ENCODE measurements at regions not wholly inside any gene's neighbourhood (a gene's known extent, or its start where the extent isn't known, plus 50 kb on each side); places are given as distances from the start of the nearest gene placed in this dataset.
"Not testable (repeated sequence)": the region's sequence is repeated elsewhere in the genome, so short reads cannot be mapped to it uniquely, and the experiment has no call there.

DNA sequence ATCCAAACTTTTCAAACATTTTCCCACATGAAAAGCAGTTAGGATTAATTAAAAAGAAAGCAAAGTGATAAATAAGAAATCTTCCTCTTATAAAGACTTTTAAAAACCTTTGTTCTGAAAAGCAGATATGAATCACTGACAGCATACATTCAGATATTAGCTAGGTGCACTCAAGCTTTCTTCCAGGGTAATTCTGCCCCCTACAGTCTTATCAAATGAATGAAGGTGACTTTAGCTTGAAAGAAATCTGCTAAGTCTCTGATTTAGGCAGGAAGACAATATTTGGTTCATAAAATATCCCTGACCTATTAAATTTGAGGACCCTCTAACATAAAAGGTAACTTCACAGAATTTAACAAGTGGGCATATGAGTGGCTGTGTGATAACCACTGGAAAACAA, 209.1 kb upstream of the FAM47A start:
- Histone ChIP-seq H3K27ac (ENCODE audit: low read depth in 1 of 3, low read length in 2 of 3) (no peak overlapping the region), H3K4me1 (ENCODE audit: control insufficient read depth in 3 of 3, insufficient read depth in 2 of 3, low read depth in 1 of 3, low read length in 2 of 3) (no peaks in the 10 kb centered on the region), H3K36me3 (ENCODE audit: control insufficient read depth in 3 of 3, insufficient read depth in 2 of 3, low read depth in 1 of 3, low read length in 3 of 3) (no peaks in the 10 kb centered on the region), H3K9me3 (ENCODE audit: control insufficient read depth in 2 of 2, insufficient read depth in 1 of 2, low read depth in 1 of 2, low read length in 1 of 2) (no peaks in the 10 kb centered on the region), H3K4me3 (ENCODE audit: low read depth in 1 of 3, low read length in 3 of 3) (no peak overlapping the region), H3K27me3 (ENCODE audit: control insufficient read depth in 3 of 3, insufficient read depth in 3 of 3, low read length in 3 of 3) (no peaks in the 10 kb centered on the region)
- FAIRE-seq (no peak), DNase-seq (no peak)

DNA sequence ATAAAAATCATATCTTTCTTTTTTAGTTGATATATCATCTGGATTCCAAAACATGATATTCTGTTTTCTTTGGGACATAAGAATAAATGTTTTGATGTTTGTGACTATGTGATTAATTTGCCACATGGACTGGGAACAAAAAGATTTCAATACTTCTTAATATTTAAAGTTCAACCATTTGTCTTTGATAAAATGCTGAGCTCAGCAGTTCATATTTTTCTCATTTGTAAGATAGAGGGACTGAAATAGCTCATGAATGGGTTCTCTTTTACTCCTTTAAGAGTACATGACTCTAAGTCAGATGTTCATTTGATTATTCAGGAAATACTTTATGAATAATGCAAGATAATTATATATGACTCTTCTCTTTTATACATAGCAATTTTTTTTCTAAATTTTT, 205.9 kb upstream of the FAM47A start:
- FAIRE-seq (no peak), DNase-seq (no peak)
- H3K9me3 ChIP-seq (ENCODE audit: control insufficient read depth in 2 of 2, insufficient read depth in 1 of 2, low read depth in 1 of 2, low read length in 1 of 2) = no peaks in the 10 kb centered on the region
- H3K4me3 ChIP-seq (ENCODE audit: low read depth in 1 of 3, low read length in 3 of 3) = no peak overlapping the region
- H3K27me3 ChIP-seq (ENCODE audit: control insufficient read depth in 3 of 3, insufficient read depth in 3 of 3, low read length in 3 of 3) = no peaks in the 10 kb centered on the region
- H3K4me1 ChIP-seq (ENCODE audit: control insufficient read depth in 3 of 3, insufficient read depth in 2 of 3, low read depth in 1 of 3, low read length in 2 of 3) = no peaks in the 10 kb centered on the region
- no peaks in the 10 kb centered on the region for H3K36me3 ChIP-seq (ENCODE audit: control insufficient read depth in 3 of 3, insufficient read depth in 2 of 3, low read depth in 1 of 3, low read length in 3 of 3)
- no peak overlapping the region for H3K27ac ChIP-seq (ENCODE audit: low read depth in 1 of 3, low read length in 2 of 3)

DNA sequence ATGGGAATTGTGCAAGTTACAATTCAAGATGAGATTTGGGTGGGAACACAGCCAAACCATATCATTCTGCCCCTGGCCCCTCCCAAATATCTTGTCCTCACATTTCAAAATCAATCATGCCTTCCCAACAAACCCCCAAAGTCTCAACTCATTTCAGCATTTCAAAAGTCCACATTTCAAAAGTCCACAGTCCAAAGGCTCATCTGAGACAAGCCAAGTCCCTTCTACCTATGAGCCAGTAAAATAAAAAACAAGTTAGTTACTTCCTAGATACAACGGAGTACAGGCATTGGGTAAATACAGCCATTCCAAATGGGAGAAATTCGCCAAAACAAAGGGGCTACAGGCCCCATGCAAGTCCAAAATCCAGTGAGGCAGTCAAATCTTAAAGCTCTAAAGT, 203.3 kb upstream of the FAM47A start:
- H3K36me3 ChIP-seq (ENCODE audit: control insufficient read depth in 3 of 3, insufficient read depth in 2 of 3, low read depth in 1 of 3, low read length in 3 of 3); H3K27ac ChIP-seq (ENCODE audit: low read depth in 1 of 3, low read length in 2 of 3); H3K4me1 ChIP-seq (ENCODE audit: control insufficient read depth in 3 of 3, insufficient read depth in 2 of 3, low read depth in 1 of 3, low read length in 2 of 3); H3K9me3 ChIP-seq (ENCODE audit: control insufficient read depth in 2 of 2, insufficient read depth in 1 of 2, low read depth in 1 of 2, low read length in 1 of 2); H3K4me3 ChIP-seq (ENCODE audit: low read depth in 1 of 3, low read length in 3 of 3); H3K27me3 ChIP-seq (ENCODE audit: control insufficient read depth in 3 of 3, insufficient read depth in 3 of 3, low read length in 3 of 3); DNase-seq; FAIRE-seq: not testable (repeated sequence)
- 54 to 73% (median 59%) methylated on average over 2 of the region's 2 CpGs for WGBS, 3 donors

DNA sequence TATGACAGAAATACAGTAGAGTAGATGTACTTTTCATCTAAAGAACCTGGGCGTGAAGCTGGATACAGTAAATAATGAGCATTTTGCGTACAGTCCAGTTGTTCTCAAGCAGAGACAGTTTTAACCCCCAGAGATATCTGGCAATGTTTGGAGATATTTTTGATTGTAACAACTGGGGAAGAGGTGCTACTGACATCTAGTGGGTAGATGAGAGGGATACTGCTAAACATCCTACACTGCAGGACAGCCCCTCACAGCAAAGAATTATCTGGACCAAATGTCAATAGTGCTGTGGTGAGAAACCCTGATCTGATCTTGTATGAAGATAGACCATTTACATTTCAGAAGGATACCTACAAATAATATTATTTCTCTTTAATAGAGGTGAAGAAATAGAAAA, 200.2 kb upstream of the FAM47A start:
- Histone ChIP-seq H3K27me3 (ENCODE audit: control insufficient read depth in 3 of 3, insufficient read depth in 3 of 3, low read length in 3 of 3) (no peaks in the 10 kb centered on the region), H3K27ac (ENCODE audit: low read depth in 1 of 3, low read length in 2 of 3) (no peak overlapping the region), H3K9me3 (ENCODE audit: control insufficient read depth in 2 of 2, insufficient read depth in 1 of 2, low read depth in 1 of 2, low read length in 1 of 2) (no peaks in the 10 kb centered on the region), H3K4me1 (ENCODE audit: control insufficient read depth in 3 of 3, insufficient read depth in 2 of 3, low read depth in 1 of 3, low read length in 2 of 3) (no peaks in the 10 kb centered on the region), H3K36me3 (ENCODE audit: control insufficient read depth in 3 of 3, insufficient read depth in 2 of 3, low read depth in 1 of 3, low read length in 3 of 3) (no peaks in the 10 kb centered on the region), H3K4me3 (ENCODE audit: low read depth in 1 of 3, low read length in 3 of 3) (no peak overlapping the region)
- DNase-seq (no peak), FAIRE-seq (no peak)
- WGBS, 3 donors = 52 to 72% (median 60%) methylated on average over 2 of the region's 2 CpGs

DNA sequence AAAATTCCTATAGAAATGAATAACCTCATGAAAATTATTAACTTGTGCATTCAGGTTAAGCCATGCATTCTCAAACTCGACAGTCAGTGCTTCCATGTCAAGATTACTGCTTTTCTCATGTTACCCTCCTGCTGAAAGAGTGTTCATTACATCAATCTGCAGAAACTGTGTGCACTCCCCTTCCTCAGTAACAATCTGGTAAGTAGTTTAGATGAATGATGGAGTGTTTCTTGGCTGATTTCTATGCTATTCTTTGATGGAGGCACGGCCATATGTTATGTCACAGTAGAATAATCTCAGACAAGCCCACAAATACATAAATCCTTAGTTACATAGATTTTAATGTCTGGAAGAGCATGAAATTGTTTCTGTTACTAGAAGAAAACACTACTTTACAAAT, 193.3 kb upstream of the FAM47A start:
- H3K27me3 ChIP-seq (ENCODE audit: control insufficient read depth in 3 of 3, insufficient read depth in 3 of 3, low read length in 3 of 3) = no peaks in the 10 kb centered on the region
- no peak for DNase-seq
- WGBS, 3 donors = 29 to 58% (median 51%) methylated on average over 2 of the region's 2 CpGs
- no peak overlapping the region for H3K27ac ChIP-seq (ENCODE audit: low read depth in 1 of 3, low read length in 2 of 3)
- no peaks in the 10 kb centered on the region for H3K36me3 ChIP-seq (ENCODE audit: control insufficient read depth in 3 of 3, insufficient read depth in 2 of 3, low read depth in 1 of 3, low read length in 3 of 3)
- no peak overlapping the region for H3K4me3 ChIP-seq (ENCODE audit: low read depth in 1 of 3, low read length in 3 of 3)
- H3K9me3 ChIP-seq (ENCODE audit: control insufficient read depth in 2 of 2, insufficient read depth in 1 of 2, low read depth in 1 of 2, low read length in 1 of 2) = no peaks in the 10 kb centered on the region
- H3K4me1 ChIP-seq (ENCODE audit: control insufficient read depth in 3 of 3, insufficient read depth in 2 of 3, low read depth in 1 of 3, low read length in 2 of 3) = no peaks in the 10 kb centered on the region
- FAIRE-seq = no peak

DNA sequence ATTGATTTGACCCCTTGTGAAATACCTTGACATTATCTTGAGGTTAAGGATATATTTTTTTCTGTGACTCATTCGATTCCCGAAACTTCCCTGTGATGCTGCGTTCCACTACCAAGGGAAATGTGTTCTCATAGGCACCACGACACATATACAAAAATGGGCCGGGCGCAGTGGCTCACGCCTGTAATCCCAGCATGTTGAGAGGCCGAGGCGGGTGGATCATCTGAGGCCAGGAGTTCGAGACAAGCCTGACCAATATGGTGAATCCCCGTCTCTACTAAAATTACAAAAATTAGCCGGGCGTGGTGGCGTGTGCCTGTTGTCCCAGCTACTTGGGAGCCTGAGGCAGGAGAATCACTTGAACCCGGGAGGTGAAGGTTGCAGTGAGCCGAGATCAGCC, 188.3 kb upstream of the FAM47A start:
- H3K4me1 ChIP-seq (ENCODE audit: control insufficient read depth in 3 of 3, insufficient read depth in 2 of 3, low read depth in 1 of 3, low read length in 2 of 3); H3K4me3 ChIP-seq (ENCODE audit: low read depth in 1 of 3, low read length in 3 of 3); H3K36me3 ChIP-seq (ENCODE audit: control insufficient read depth in 3 of 3, insufficient read depth in 2 of 3, low read depth in 1 of 3, low read length in 3 of 3); H3K27me3 ChIP-seq (ENCODE audit: control insufficient read depth in 3 of 3, insufficient read depth in 3 of 3, low read length in 3 of 3); H3K9me3 ChIP-seq (ENCODE audit: control insufficient read depth in 2 of 2, insufficient read depth in 1 of 2, low read depth in 1 of 2, low read length in 1 of 2); FAIRE-seq; DNase-seq; H3K27ac ChIP-seq (ENCODE audit: low read depth in 1 of 3, low read length in 2 of 3): not testable (repeated sequence)
- WGBS, 3 donors = 87 to 89% (median 88%) methylated on average over 16 of the region's 16 CpGs

DNA sequence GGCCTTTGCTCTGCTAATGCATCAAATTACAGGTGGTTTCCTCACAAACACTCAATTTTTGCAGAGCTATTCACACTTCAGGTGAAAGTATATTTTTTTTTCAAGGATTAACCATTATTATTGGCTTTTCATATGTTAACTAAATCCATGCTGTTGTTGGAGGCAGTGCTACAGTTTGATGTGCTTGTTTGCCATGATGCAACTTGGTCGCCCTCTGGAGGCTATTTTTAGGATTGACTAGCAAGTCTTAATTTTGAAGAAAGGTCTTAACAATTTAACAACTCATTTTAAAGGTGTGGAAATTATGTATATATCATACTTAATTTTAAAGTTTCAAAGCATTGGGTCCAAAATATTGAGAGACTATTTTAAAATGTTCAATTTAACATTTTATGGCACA, 168.8 kb upstream of the FAM47A start:
- no peaks in the 10 kb centered on the region for H3K36me3 ChIP-seq (ENCODE audit: control insufficient read depth in 3 of 3, insufficient read depth in 2 of 3, low read depth in 1 of 3, low read length in 3 of 3)
- DNase-seq (peak; percentile 0 to 28), FAIRE-seq (no peak)
- no peaks in the 10 kb centered on the region for H3K9me3 ChIP-seq (ENCODE audit: control insufficient read depth in 2 of 2, insufficient read depth in 1 of 2, low read depth in 1 of 2, low read length in 1 of 2)
- no peaks in the 10 kb centered on the region for H3K27me3 ChIP-seq (ENCODE audit: control insufficient read depth in 3 of 3, insufficient read depth in 3 of 3, low read length in 3 of 3)
- H3K4me1 ChIP-seq (ENCODE audit: control insufficient read depth in 3 of 3, insufficient read depth in 2 of 3, low read depth in 1 of 3, low read length in 2 of 3) = no peaks in the 10 kb centered on the region
- H3K27ac ChIP-seq (ENCODE audit: low read depth in 1 of 3, low read length in 2 of 3) = no peak overlapping the region
- 0 to 8% (median 3%) methylated on average over 1 of the region's 1 CpG for WGBS, 3 donors
- no peak overlapping the region for H3K4me3 ChIP-seq (ENCODE audit: low read depth in 1 of 3, low read length in 3 of 3)

DNA sequence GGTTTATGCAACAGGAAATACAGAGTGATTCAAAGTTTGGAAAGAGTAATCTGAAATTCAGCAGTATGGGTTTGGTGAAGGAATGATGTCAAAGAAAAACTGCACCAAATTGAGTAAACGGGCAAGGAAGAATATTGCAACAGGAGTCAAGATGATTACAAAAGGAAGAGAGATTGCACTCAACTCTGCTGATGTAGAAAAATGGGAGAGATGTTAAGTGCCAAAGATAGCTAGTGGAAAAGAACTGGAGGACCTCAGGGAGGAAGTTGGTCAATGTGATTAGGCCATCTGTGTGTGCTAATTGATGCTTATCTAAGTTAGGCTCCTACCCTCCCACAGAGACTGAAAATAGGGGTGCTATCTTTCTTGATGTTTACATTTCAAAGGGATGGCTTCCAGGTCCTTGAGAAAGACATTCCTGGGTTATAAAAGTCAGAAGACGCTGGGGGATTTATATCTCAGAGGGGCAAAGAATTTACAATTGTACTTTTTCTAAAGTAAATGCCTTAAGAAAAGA, 167.4 kb upstream of the FAM47A start:
- WGBS, 3 donors = 37 to 57% (median 44%) methylated on average over 2 of the region's 2 CpGs
- H3K9me3 ChIP-seq (ENCODE audit: control insufficient read depth in 2 of 2, insufficient read depth in 1 of 2, low read depth in 1 of 2, low read length in 1 of 2) = no peaks in the 10 kb centered on the region
- no peaks in the 10 kb centered on the region for H3K36me3 ChIP-seq (ENCODE audit: control insufficient read depth in 3 of 3, insufficient read depth in 2 of 3, low read depth in 1 of 3, low read length in 3 of 3)
- no peak overlapping the region for H3K27ac ChIP-seq (ENCODE audit: low read depth in 1 of 3, low read length in 2 of 3)
- no peak overlapping the region for H3K4me3 ChIP-seq (ENCODE audit: low read depth in 1 of 3, low read length in 3 of 3)
- FAIRE-seq (no peak), DNase-seq (no peak)
- no peaks in the 10 kb centered on the region for H3K27me3 ChIP-seq (ENCODE audit: control insufficient read depth in 3 of 3, insufficient read depth in 3 of 3, low read length in 3 of 3)
- H3K4me1 ChIP-seq (ENCODE audit: control insufficient read depth in 3 of 3, insufficient read depth in 2 of 3, low read depth in 1 of 3, low read length in 2 of 3) = no peaks in the 10 kb centered on the region

DNA sequence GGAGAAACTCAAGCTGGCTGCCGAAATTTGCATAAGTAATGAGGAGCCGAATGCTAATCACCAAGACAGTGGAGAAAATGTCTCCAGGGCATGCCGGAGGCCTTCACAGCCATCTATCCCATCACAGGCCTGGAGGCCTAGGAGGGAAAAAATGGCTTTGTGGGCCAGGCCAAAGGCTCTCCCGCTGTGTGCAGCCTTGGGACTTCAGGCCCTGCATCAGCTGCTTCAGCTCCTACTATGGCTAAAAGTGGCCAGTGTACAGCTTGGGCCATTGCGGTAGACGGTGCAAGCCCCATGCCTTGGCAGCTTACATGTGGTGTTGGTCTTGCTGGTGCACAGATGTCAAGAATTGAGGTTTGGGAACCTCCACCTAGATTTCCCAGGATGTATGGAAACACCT, 162.6 kb upstream of the FAM47A start:
- Histone ChIP-seq H3K4me1 (ENCODE audit: control insufficient read depth in 3 of 3, insufficient read depth in 2 of 3, low read depth in 1 of 3, low read length in 2 of 3) (no peaks in the 10 kb centered on the region), H3K4me3 (ENCODE audit: low read depth in 1 of 3, low read length in 3 of 3) (no peak overlapping the region), H3K9me3 (ENCODE audit: control insufficient read depth in 2 of 2, insufficient read depth in 1 of 2, low read depth in 1 of 2, low read length in 1 of 2) (no peaks in the 10 kb centered on the region), H3K27me3 (ENCODE audit: control insufficient read depth in 3 of 3, insufficient read depth in 3 of 3, low read length in 3 of 3) (no peaks in the 10 kb centered on the region), H3K27ac (ENCODE audit: low read depth in 1 of 3, low read length in 2 of 3) (no peak overlapping the region), H3K36me3 (ENCODE audit: control insufficient read depth in 3 of 3, insufficient read depth in 2 of 3, low read depth in 1 of 3, low read length in 3 of 3) (no peaks in the 10 kb centered on the region)
- FAIRE-seq (no peak), DNase-seq (no peak)
- 85 to 92% (median 90%) methylated on average over 6 of the region's 6 CpGs for WGBS, 3 donors
